GM21717 (cell line): ENCODE measurements at regions not wholly inside any gene's neighbourhood (a gene's known extent, or its start where the extent isn't known, plus 50 kb on each side); places are given as distances from the start of the nearest gene placed in this dataset.
A peak's percentile ranks its signal among the peaks of the same experiment; 100 is the strongest.
"Not testable (repeated sequence)": the region's sequence is repeated elsewhere in the genome, so short reads cannot be mapped to it uniquely, and the experiment has no call there.

Experiments
- ATAC-seq: cut with Tn5 transposase; IDR thresholded peaks from one replicate; pipeline ENCODE4 v1.9.1; 2021; ENCODE audit warnings: mild to moderate bottlenecking, moderate library complexity; ENCODE audit not compliant: unreplicated experiment

- no peak for ATAC-seq
Observed at GRCh38 chrX:20718592-20719380, 452.1 kb upstream of the RPS6KA3 start.

GRCh38 chrX:20715176-20715575, 448.5 kb upstream of the RPS6KA3 start:
- no peak for ATAC-seq

- ATAC-seq = no peak
Observed at GRCh38 chrX:20712811-20713210, 446.1 kb upstream of the RPS6KA3 start.

GRCh38 chrX:20711366-20711765, 444.7 kb upstream of the RPS6KA3 start:
- no peak for ATAC-seq

- ATAC-seq = no peak
Observed at GRCh38 chrX:20693078-20693477, 426.4 kb upstream of the RPS6KA3 start.

- ATAC-seq = no peak
Observed at GRCh38 chrX:20686256-20686655, 419.5 kb upstream of the RPS6KA3 start.

- ATAC-seq = no peak
Observed at GRCh38 chrX:20685652-20686051, 418.9 kb upstream of the RPS6KA3 start.

- ATAC-seq = no peak
Observed at GRCh38 chrX:20681683-20682082, 415.0 kb upstream of the RPS6KA3 start.

GRCh38 chrX:20680998-20681397, 414.3 kb upstream of the RPS6KA3 start:
- ATAC-seq = no peak

GRCh38 chrX:20672476-20672875, 405.8 kb upstream of the RPS6KA3 start:
- no peak for ATAC-seq

GRCh38 chrX:20671746-20672145, 405.0 kb upstream of the RPS6KA3 start:
- ATAC-seq = not testable (repeated sequence)

- no peak for ATAC-seq
Observed at GRCh38 chrX:20670611-20671010, 403.9 kb upstream of the RPS6KA3 start.

GRCh38 chrX:20668550-20668949, 401.8 kb upstream of the RPS6KA3 start:
- peak; percentile 77 for ATAC-seq

- no peak for ATAC-seq
Observed at GRCh38 chrX:20666331-20666730, 399.6 kb upstream of the RPS6KA3 start.

GRCh38 chrX:20665481-20665880, 398.8 kb upstream of the RPS6KA3 start:
- ATAC-seq = no peak

- no peak for ATAC-seq
Observed at GRCh38 chrX:20664774-20665173, 398.1 kb upstream of the RPS6KA3 start.

- no peak for ATAC-seq
Observed at GRCh38 chrX:20664131-20664530, 397.4 kb upstream of the RPS6KA3 start.

- ATAC-seq = no peak
Observed at GRCh38 chrX:20663336-20663735, 396.6 kb upstream of the RPS6KA3 start.

GRCh38 chrX:20656721-20657120, 390.0 kb upstream of the RPS6KA3 start:
- ATAC-seq = no peak

GRCh38 chrX:20654596-20655106, 387.9 kb upstream of the RPS6KA3 start:
- no peak for ATAC-seq

- no peak for ATAC-seq
Observed at GRCh38 chrX:20653070-20653469, 386.4 kb upstream of the RPS6KA3 start.

GRCh38 chrX:20641954-20642353, 375.2 kb upstream of the RPS6KA3 start:
- no peak for ATAC-seq

- ATAC-seq = no peak
Observed at GRCh38 chrX:20639115-20639514, 372.4 kb upstream of the RPS6KA3 start.
